Heart left ventricle (tissue), 16 donors: ENCODE measurements at regions not wholly inside any gene's neighbourhood (a gene's known extent, or its start where the extent isn't known, plus 50 kb on each side); places are given as distances from the start of the nearest gene placed in this dataset.

Experiments
- ATAC-seq, 4 donors: fragments of 200-7000 bp; cut with Tn5 transposase; one replicate each; pipeline ENCODE4 v1.9.1; 2020 to 2022; ENCODE audit warnings: moderate library complexity in 4 of 4, mild to moderate bottlenecking in 3 of 4, moderate number of reproducible peaks in 1 of 4
- DNase-seq, 5 donors: peaks; one replicate each; pipeline ENCODE4 v3.0.0-alpha.2; 2020
- H3K27ac ChIP-seq, 12 donors: fragments of 200-600 bp; sonication (generic) in 4 of 12; one replicate each; pipeline versions ENCODE4 v1.5.0 to v1.8.0; 2016 to 2022; ENCODE audit warnings: mild to moderate bottlenecking in 2 of 12
- H3K27me3 ChIP-seq, 9 donors: fragments of 200-600 bp; sonication (generic) in 2 of 9; one replicate each; pipeline versions ENCODE4 v1.5.1 to v1.8.0; 2016 to 2022; ENCODE audit warnings: mild to moderate bottlenecking in 3 of 9
- H3K36me3 ChIP-seq, 9 donors: fragments of 200-600 bp; sonication (generic) in 2 of 9; one replicate each; pipeline versions ENCODE4 v1.5.0 to v1.8.0; 2018 to 2022; ENCODE audit warnings: mild to moderate bottlenecking in 2 of 9
- H3K4me1 ChIP-seq, 12 donors: fragments of 200-600 bp; sonication (generic) in 4 of 12; one replicate each; pipeline versions ENCODE4 v1.5.0 to v1.8.0; 2016 to 2022; ENCODE audit warnings: mild to moderate bottlenecking in 3 of 12
- H3K4me3 ChIP-seq, 12 donors: fragments of 200-600 bp; sonication (generic) in 4 of 12; one replicate each; pipeline versions ENCODE4 v1.5.0 to v1.8.0; 2017 to 2022; ENCODE audit warnings: mild to moderate bottlenecking in 9 of 12, moderate library complexity in 4 of 12
- H3K9me3 ChIP-seq, 12 donors: fragments of 200-600 bp; sonication (generic) in 4 of 12; one replicate each; pipeline versions ENCODE4 v1.5.0 to v1.8.0; 2016 to 2022; ENCODE audit warnings: mild to moderate bottlenecking in 1 of 12
- CTCF ChIP-seq, 12 donors: fragments of 200-600 bp; sonication (generic) in 4 of 12; IDR thresholded peaks; one replicate each; pipeline versions ENCODE4 v1.5.0 to v1.8.0; 2018 to 2022; ENCODE audit warnings: antibody characterized with exemption in 12 of 12, mild to moderate bottlenecking in 5 of 12
- POLR2A ChIP-seq, 2 donors: fragments of 450-650 bp; IDR thresholded peaks; one replicate each; pipeline ENCODE4 v1.6.1; 2017; ENCODE audit warnings: antibody characterized with exemption in 2 of 2, mild to moderate bottlenecking in 2 of 2, moderate library complexity in 2 of 2
- WGBS, 4 donors: extraction: QIAGEN DNeasy Blood & Tissue Kit in 2 of 4; methylation state at CpG; one replicate each; pipeline versions ENCODE4 v1.1.5 to v1.1.7; 2013 to 2018; 5-methylcytosine and 5-hydroxymethylcytosine counted together
- intact Hi-C, 10 donors: fragments of 100-400 bp; cut with DNase I; formaldehyde crosslinking; loops; one replicate each; pipeline versions ENCODE4 v1.11.1 to v1.14.2; 2022
- donor health status: ischemic (EF 13 %, LVEDD 7.1; RV severe dilation, severe dysfunction).
- donor health status: healthy with polysubstance abuse.
- donor health status: DM: no; HTN: yes; CAD: no.
- donor health status: DM: no; HTN: no; CAD: no.
- donor health status: ischemic (EF 25% LVEDD 6.9; RV normal size, moderate dysfunction).
- donor health status: ischemic (EF 25% LVEDD 5.7; RV mildly dilated, moderate dysfunction).
- donor health status: healthy.
- donor health status: DM: yes; HTN: yes; CAD: no.
- donor health status: ischemic (EF 35%, LVEDD 5.7; RV mildly dilated, moderate dysfunction).
- donor health status: nonischemic (EF 11% LVEDD 7.7; RV severe dilation, severe dysfunction).
- donor health status: DM: yes; HTN: yes; CAD: no.
- donor health status: PGD.
- donor health status: ischemic (EF 29% LVEDD 5.4; RV normal size, mild dysfunction).
- donor health status: nonischemic (EF 23%, LVEDD 6.1; RV moderate dilation, normal function).

DNA sequence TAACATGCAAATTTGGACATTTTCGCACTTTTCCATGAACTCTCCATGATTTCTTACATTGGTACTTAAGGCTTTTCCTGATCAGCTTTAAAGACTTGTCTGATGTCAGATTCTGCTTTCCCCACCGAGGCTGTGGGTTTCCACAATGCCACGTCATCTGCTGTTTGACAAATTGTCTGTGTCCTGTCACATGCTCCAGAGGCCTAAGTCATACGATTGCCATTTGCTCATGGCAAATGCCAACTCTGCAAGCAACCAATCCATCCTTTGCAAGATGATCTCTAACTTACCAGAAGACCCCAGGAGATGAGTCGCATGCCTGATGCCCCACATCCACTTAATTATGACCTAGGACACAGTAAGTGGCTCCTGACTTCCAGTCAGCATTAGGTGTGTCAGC, 556.5 kb downstream of the BMP2 start:
- ATAC-seq: no peak
- 67 to 72% (median 68%) methylated on average over 5 of the region's 5 CpGs for WGBS, 4 donors

DNA sequence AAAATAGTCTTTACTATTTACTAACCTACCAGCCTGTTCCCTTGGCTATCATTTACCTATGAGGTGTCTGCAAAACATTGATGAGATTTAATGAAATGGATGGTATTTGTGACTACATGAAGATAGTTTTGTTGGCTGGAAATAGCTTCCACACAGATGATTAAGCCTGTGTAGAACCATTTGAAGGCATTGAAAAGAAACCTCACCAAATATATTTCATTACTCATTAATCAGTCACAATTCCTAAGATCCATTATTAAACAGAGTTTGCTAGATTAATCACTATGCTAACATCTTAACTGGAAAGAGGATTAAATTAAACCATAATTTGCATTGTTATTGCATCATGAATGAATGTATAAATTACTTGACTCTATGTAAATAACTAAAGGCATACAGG, 560.3 kb downstream of the BMP2 start:
- no peaks in the 10 kb centered on the region for H3K27me3 ChIP-seq
- no peaks in the 10 kb centered on the region for H3K4me1 ChIP-seq
- H3K4me3 ChIP-seq: no peak overlapping the region
- no peak overlapping the region for H3K27ac ChIP-seq
- ATAC-seq: no peak
- no peak for TF ChIP-seq CTCF (IDR thresholded peaks at IDR 0.05)
- no peak for TF ChIP-seq POLR2A (IDR thresholded peaks at IDR 0.05)
- H3K9me3 ChIP-seq: no peaks in the 10 kb centered on the region
- no peak for DNase-seq
- intact Hi-C loops: no loop called here
- H3K36me3 ChIP-seq: no peaks in the 10 kb centered on the region

More for the DNA sequence above, 556.5 kb downstream of the BMP2 start:
- H3K4me3 ChIP-seq: no peak overlapping the region
- H3K27ac ChIP-seq: no peak overlapping the region
- intact Hi-C loops: no loop called here
- no peak for TF ChIP-seq CTCF (IDR thresholded peaks at IDR 0.05)
- no peak for TF ChIP-seq POLR2A (IDR thresholded peaks at IDR 0.05)
- no peaks in the 10 kb centered on the region for H3K36me3 ChIP-seq
- no peaks in the 10 kb centered on the region for H3K4me1 ChIP-seq
- peaks cover 0 to under 1% (median 0%) of the 10 kb centered on the region in 9 donors for H3K27me3 ChIP-seq
- peaks cover 0 to 7% (median 0%) of the 10 kb centered on the region in 12 donors for H3K9me3 ChIP-seq
- DNase-seq: no peak

DNA sequence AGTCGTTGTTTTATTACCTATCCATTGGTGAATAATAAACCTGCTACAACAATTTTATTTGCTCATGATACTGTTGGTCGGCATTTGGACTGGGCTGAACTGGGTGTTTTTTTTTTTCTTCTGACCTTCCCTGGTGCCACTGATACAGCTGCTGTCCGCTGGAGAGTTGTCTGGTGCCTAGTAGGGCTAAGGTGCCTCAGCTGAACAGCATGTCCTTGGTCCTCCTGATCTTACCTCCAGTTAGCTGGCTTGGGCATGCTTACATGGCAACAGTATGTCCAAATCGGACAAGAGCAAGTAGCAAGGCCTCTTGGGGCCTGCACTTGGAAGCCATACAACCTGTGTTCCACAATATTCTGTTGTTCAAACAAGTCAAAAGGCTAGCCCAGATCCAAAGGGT, 563.4 kb downstream of the BMP2 start:
- Histone ChIP-seq H3K9me3 (no peaks in the 10 kb centered on the region), H3K27ac (no peak overlapping the region), H3K4me1 (no peaks in the 10 kb centered on the region), H3K4me3 (no peak overlapping the region), H3K36me3 (no peaks in the 10 kb centered on the region), H3K27me3 (no peaks in the 10 kb centered on the region)
- TF ChIP-seq POLR2A (IDR thresholded peaks at IDR 0.05) (no peak), CTCF (IDR thresholded peaks at IDR 0.05) (no peak)
- intact Hi-C loops: no loop called here
- DNase-seq (no peak), ATAC-seq (no peak)
- WGBS, 4 donors: 72 to 82% (median 74%) methylated on average over 4 of the region's 4 CpGs

DNA sequence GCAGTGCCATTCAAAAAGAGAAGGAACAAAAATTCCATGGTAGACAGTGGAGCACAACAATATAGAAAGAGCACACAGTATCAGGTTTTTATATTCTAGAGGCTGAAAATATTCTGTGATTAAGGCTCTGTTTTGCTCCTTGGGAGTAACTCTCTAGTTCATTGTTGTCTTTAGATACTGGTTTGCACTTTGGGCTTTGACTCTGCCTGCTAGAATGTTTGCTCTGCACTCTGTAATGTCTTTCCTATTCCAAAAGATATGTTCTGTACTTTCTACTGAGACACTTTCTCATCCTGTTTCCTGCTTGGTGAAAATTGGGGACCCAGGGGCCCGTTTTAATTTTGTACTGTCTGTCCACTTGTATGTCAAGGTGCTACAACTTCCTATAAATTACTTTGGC, 564.7 kb downstream of the BMP2 start:
- TF ChIP-seq CTCF (IDR thresholded peaks at IDR 0.05) (no peak), POLR2A (IDR thresholded peaks at IDR 0.05) (no peak)
- no peak overlapping the region for H3K27ac ChIP-seq
- no peaks in the 10 kb centered on the region for H3K9me3 ChIP-seq
- WGBS, 4 donors: 40 to 72% (median 47%) methylated on average over 1 of the region's 1 CpG
- H3K4me3 ChIP-seq: no peak overlapping the region
- intact Hi-C loops: no loop called here
- H3K36me3 ChIP-seq: no peaks in the 10 kb centered on the region
- DNase-seq: no peak
- no peaks in the 10 kb centered on the region for H3K27me3 ChIP-seq
- no peaks in the 10 kb centered on the region for H3K4me1 ChIP-seq
- ATAC-seq: no peak
